Lung (tissue), 11 donors: ENCODE measurements at regions not wholly inside any gene's neighbourhood (a gene's known extent, or its start where the extent isn't known, plus 50 kb on each side); places are given as distances from the start of the nearest gene placed in this dataset.

ENCODE experiments used
- ATAC-seq: fragments of 200-7000 bp; cut with Tn5 transposase; one replicate; pipeline ENCODE4 v1.9.1; 2020; ENCODE audit warnings: moderate number of reproducible peaks; ENCODE audit not compliant: insufficient read depth, low FRiP score
- DNase-seq, 3 donors: peaks; one replicate each; pipeline ENCODE4 v3.0.0-alpha.2; 2013 to 2017
- H3K27ac ChIP-seq, 2 donors: one replicate each; pipeline ENCODE4 v1.5.1; 2013; ENCODE audit warnings: mild to moderate bottlenecking in 2 of 2, moderate library complexity in 2 of 2, control low read depth in 1 of 2, inconsistent platforms in 1 of 2, low read depth in 1 of 2, low read length in 1 of 2
- H3K27me3 ChIP-seq, 3 donors: one replicate each; pipeline ENCODE4 v1.5.1; 2013; ENCODE audit warnings: low read length in 2 of 3; ENCODE audit not compliant: control insufficient read depth in 3 of 3, insufficient read depth in 3 of 3
- H3K36me3 ChIP-seq, 4 donors: one replicate each; pipeline ENCODE4 v1.5.1; 2013; ENCODE audit warnings: low read length in 4 of 4, mild to moderate bottlenecking in 1 of 4, moderate library complexity in 1 of 4; ENCODE audit not compliant: control insufficient read depth in 4 of 4, insufficient read depth in 4 of 4
- H3K4me1 ChIP-seq, 5 donors: one replicate each; pipeline ENCODE4 v1.5.1; 2013; ENCODE audit warnings: low read length in 5 of 5, mild to moderate bottlenecking in 2 of 5, moderate library complexity in 1 of 5; ENCODE audit not compliant: control insufficient read depth in 5 of 5, insufficient read depth in 5 of 5
- H3K4me3 ChIP-seq: one replicate; pipeline ENCODE4 v1.5.1; 2013; ENCODE audit warnings: mild to moderate bottlenecking, control low read depth, moderate library complexity
- H3K9ac ChIP-seq, 2 donors: one replicate each; pipeline ENCODE4 v1.5.1; 2013; ENCODE audit warnings: low read length in 2 of 2, control low read depth in 1 of 2; ENCODE audit not compliant: insufficient read depth in 1 of 2
- H3K9me3 ChIP-seq, 4 donors: one replicate each; pipeline ENCODE4 v1.5.1; 2013; ENCODE audit warnings: low read length in 3 of 4, mild to moderate bottlenecking in 1 of 4, moderate library complexity in 1 of 4; ENCODE audit not compliant: control insufficient read depth in 4 of 4, insufficient read depth in 3 of 4
- CTCF ChIP-seq: IDR thresholded peaks from 2 replicates; pipeline ENCODE4 v1.5.1; 2012; ENCODE audit warnings: mild to moderate bottlenecking; ENCODE audit errors: control extremely low read depth, extremely low read depth
- WGBS, 2 donors: extraction: QIAGEN DNeasy Blood & Tissue Kit; methylation state at CpG; one replicate each; pipeline ENCODE4 v1.1.7; 2013; 5-methylcytosine and 5-hydroxymethylcytosine counted together
- donor health status: control.
- donor health status: control.
- donor health status: Bipolar disorder and iron deficiency.
- donor health status: healthy.
- donor health status: DM: yes; HTN: yes; CAD: no.

- Histone ChIP-seq H3K36me3 (no peaks in the 10 kb centered on the region), H3K27me3 (no peaks in the 10 kb centered on the region), H3K9ac (no peak overlapping the region), H3K9me3 (no peaks in the 10 kb centered on the region), H3K4me1 (peaks cover 0 to 65% (median 28%) of the 10 kb centered on the region in 5 donors), H3K27ac (peak overlapping the region in 1 of 2 donors; percentile 5), H3K4me3 (no peak overlapping the region)
- no peak for DNase-seq
- ATAC-seq = no peak
- TF ChIP-seq CTCF = no peak
- WGBS, 2 donors = 93 to 100% methylated on average over 5 of the region's 5 CpGs
Measured at GRCh38 chr1:228989676-228989991, 254.4 kb downstream of the RHOU start.

GRCh38 chr1:228989992-228990827, 254.9 kb downstream of the RHOU start:
- ATAC-seq (peak; percentile 51), DNase-seq (peak; percentile 92 to 99 (median 98))
- 31 to 50% methylated on average over 12 of the region's 12 CpGs for WGBS, 2 donors
- peak overlapping the region in 1 of 2 donors; percentile 70 for H3K27ac ChIP-seq
- peaks cover 0 to 67% (median 28%) of the 10 kb centered on the region in 5 donors for H3K4me1 ChIP-seq
- no peak overlapping the region for H3K4me3 ChIP-seq
- no peaks in the 10 kb centered on the region for H3K27me3 ChIP-seq
- H3K36me3 ChIP-seq = no peaks in the 10 kb centered on the region
- no peaks in the 10 kb centered on the region for H3K9me3 ChIP-seq
- no peak for TF ChIP-seq CTCF
- H3K9ac ChIP-seq = no peak overlapping the region

- H3K9ac ChIP-seq = no peak overlapping the region
- no peaks in the 10 kb centered on the region for H3K27me3 ChIP-seq
- TF ChIP-seq CTCF = no peak
- no peak overlapping the region for H3K4me3 ChIP-seq
- no peak for ATAC-seq
- H3K27ac ChIP-seq = peak overlapping the region in 1 of 2 donors; percentile 70
- DNase-seq = no peak
- H3K36me3 ChIP-seq = no peaks in the 10 kb centered on the region
- WGBS, 2 donors = 47 to 74% methylated on average over 13 of the region's 13 CpGs
- H3K9me3 ChIP-seq = no peaks in the 10 kb centered on the region
- peaks cover 0 to 67% (median 28%) of the 10 kb centered on the region in 5 donors for H3K4me1 ChIP-seq
Measured at GRCh38 chr1:228990906-228991569, 255.8 kb downstream of the RHOU start.
